Choroid plexus epithelial cell (primary cell): ENCODE measurements at regions not wholly inside any gene's neighbourhood (a gene's known extent, or its start where the extent isn't known, plus 50 kb on each side); places are given as distances from the start of the nearest gene placed in this dataset.

Source experiments
- DNase-seq: peaks from one replicate; pipeline ENCODE4 v3.0.0-alpha.2; 2010; ENCODE audit warnings: low read depth
- H3K4me3 ChIP-seq: 2 replicates; pipeline ENCODE4 v1.5.1; 2011; ENCODE audit warnings: low read depth, mild to moderate bottlenecking, control low read depth, low read length, moderate library complexity
- TF ChIP-seq, protein P1 (sequence below): conservative IDR thresholded peaks from 2 replicates; pipeline ENCODE4 v1.5.1; 2011; ENCODE audit warnings: low read depth, mild to moderate bottlenecking, control low read depth, inconsistent platforms, low read length, moderate library complexity

DNA sequence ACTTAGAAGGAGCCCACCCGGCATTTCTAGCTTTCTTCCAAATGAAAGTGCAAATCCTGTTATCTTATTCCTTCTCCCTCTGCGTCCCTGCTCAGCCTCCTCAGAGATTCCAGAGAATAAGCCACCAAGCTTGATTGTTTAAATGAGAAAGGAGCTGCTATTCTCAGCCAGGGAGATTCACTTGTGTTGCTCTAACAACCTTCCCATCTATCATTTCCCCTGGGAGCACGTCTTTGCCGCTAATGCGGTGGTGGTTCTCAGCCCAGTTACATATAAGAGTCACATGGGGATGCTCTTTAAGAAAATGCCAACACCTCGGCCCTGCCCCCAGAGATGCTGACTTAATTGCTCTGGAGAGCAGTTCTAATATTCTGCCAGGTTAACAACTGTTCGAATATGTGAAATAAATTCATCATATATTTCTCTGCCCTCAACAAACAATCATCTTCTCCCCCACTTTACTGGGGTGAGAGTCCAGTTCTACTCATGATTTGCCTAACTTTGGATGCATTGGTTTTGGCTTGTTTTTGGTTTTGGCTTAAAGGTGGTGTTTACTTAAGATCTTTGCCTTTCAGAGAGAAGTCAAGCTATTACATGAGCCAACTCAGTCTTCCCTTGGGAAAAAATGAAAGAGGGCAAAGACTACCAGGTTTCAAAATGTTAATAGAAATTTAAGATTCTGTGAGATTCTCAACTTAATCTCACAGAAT is 213.9 kb downstream of the SEC16B start:
- no peak overlapping the region for H3K4me3 ChIP-seq
- no peak for DNase-seq
- TF ChIP-seq, protein P1, sequence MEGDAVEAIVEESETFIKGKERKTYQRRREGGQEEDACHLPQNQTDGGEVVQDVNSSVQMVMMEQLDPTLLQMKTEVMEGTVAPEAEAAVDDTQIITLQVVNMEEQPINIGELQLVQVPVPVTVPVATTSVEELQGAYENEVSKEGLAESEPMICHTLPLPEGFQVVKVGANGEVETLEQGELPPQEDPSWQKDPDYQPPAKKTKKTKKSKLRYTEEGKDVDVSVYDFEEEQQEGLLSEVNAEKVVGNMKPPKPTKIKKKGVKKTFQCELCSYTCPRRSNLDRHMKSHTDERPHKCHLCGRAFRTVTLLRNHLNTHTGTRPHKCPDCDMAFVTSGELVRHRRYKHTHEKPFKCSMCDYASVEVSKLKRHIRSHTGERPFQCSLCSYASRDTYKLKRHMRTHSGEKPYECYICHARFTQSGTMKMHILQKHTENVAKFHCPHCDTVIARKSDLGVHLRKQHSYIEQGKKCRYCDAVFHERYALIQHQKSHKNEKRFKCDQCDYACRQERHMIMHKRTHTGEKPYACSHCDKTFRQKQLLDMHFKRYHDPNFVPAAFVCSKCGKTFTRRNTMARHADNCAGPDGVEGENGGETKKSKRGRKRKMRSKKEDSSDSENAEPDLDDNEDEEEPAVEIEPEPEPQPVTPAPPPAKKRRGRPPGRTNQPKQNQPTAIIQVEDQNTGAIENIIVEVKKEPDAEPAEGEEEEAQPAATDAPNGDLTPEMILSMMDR, result no peak

DNA sequence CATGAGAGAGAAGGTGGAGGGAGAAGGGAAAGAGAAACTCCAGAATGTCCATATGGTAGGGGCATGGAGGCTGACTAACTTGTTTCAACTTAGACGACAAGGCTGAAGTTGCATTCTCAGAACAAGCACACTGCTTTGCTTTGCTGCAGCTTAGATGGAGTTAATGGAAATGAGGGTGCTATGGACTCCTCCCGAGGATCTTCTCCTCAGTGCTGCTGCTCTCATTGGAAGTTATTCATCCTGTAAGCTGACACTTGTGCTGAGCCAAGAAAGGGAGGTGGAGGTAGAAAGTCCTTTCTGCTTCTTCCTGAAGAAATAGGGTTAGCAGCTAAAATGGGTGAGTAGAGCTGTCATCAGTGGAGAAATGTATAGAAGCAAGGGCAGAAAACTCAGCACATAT is 215.3 kb downstream of the SEC16B start:
- DNase-seq, result no peak
- no peak overlapping the region for H3K4me3 ChIP-seq
- TF ChIP-seq, protein P1, result no peak

DNA sequence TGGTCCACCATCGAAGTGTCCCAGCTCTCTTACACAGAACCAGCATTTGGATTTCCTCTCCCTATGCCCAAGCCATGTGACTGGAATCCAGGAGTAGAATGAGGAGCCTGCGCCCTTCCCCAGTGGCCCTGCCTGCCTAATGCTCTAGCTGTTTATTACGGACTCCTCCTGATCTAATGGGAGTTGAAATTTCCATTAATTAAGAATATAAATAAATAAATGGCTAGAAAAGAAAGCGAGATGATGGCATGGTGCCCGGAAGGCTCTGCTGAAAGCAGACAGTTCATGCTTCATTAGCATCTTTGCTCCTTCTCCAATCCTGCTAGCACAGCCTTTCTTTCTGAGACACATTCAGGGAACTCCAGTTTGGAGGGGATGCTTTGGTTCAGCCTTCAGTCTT is 216.2 kb downstream of the SEC16B start:
- H3K4me3 ChIP-seq, result no peak overlapping the region
- TF ChIP-seq, protein P1, result no peak
- no peak for DNase-seq

DNA sequence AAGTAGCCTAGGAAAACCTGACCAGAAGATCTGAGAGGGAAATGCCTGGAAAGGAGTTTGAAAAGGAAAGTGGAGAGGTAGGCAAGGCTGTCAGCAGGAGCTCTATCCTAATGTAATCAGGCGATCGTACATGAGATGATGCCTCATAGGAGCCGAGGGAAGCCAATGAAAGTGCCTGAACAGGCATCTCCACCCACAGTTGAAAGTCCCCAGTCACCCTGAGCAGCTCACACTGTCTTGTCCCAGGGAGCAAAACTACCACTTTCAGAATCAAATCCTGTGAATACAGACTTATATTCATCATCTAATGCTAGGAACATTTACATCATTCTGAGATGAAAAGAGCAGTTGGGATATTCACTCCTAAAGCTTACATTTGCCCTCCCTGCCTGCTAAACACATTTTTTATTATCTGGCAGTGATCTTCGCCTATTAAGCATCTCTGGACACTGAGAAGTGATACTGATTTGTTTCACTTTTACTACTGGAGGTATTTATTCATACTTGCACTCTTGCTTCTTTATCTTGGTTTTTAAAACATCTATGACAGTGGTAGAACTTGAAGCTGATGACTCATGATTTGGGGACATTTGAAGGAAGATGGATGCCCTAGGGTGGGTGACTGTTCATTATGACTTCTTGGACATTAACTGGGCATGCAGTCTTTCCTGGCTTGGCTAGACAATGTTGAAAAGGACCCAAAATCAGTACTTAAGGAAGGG is 221.6 kb downstream of the SEC16B start:
- no peak overlapping the region for H3K4me3 ChIP-seq
- TF ChIP-seq, protein P1, result no peak
- DNase-seq, result no peak

DNA sequence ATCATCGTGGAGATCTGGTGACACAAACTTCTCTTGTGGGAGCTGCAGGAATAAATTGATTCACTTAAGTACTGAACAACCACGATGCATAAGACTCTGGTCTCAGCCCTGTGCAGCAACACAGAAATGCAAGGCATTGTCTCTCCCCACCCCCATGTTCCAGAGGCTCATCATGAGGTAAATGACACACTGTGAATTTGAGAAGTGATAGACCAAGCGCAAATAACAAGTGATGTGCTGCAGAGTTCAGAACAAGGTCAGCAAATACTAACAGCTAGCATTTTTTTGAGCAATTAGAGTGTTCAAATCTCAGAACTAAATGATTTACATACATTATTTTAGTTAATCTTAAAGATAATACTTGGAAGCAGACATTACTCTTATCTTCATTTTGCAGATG is 223.7 kb downstream of the SEC16B start:
- no peak for DNase-seq
- H3K4me3 ChIP-seq, result no peak overlapping the region
- TF ChIP-seq, protein P1, result no peak

DNA sequence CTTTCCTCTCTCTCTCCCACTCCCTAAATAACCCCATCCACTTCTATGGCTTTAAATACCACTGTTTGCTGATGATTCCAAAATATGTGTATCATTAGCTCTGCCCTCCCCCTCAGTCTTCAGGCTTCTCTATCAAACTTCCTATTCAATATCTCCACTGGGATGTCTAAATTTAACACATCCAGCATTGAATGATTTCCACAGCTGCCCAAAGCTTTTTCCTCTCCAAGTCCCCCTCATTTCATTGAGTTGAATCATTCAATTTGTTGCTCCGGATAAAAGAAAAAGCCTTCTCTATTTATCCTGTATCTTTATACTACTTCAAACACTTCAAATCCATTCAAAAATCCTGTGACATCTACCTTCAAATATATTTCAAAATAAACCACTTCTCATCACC is 225.0 kb downstream of the SEC16B start:
- TF ChIP-seq, protein P1, result no peak
- H3K4me3 ChIP-seq, result no peak overlapping the region
- DNase-seq, result no peak

DNA sequence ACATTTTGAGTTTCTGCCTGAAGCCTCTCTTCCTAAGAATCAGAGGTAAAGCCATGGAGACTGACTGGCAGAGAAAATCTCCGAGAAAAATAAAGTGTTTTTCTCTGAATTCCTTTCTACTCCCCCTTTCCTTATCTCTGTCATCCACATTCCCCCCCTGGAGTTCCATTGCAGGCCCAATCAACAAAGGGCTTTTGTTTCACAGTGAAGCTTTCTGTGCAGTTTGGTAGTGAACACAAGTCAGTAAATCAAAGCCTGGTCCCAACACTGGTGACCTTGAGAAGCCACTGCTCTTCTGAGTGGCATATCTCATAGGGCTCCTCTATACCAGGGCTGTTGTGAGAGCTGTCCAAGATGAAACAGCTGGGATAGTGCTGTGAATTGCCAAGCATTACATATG is 228.4 kb downstream of the SEC16B start:
- TF ChIP-seq, protein P1, result no peak
- H3K4me3 ChIP-seq, result no peak overlapping the region
- no peak for DNase-seq
